ENCODE measurements at regions not wholly inside any gene's neighbourhood (a gene's known extent, or its start where the extent isn't known, plus 50 kb on each side); places are given as distances from the start of the nearest gene placed in this dataset.

DNA sequence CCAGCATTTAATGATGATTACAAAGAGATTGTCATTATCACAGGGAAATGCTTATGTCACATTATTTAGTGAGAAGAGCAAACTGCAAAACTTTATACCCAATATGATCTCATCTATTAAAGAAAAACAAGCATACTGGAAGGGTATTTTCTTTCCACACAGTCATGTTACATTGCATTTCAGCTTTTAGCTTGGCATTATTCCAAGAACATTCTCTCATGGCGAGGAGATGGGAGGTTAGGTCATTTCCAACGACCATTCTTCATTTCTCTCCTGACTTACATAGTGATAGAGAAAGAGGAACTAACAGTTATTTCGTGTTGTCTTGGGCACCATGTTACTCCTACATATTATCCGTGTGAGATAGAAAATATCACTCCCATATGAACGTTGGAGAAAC, 309.4 kb upstream of the XYLT1 start:
- no peaks in the 10 kb centered on the region for H3K36me3 ChIP-seq (ENCODE audit: control insufficient read depth in 1 of 2, insufficient read depth in 2 of 2, low read length in 2 of 2)

GRCh38 chr16:17777408-17777863, 306.7 kb upstream of the XYLT1 start:
- Histone ChIP-seq H3K27me3 (ENCODE audit: low read depth, low read length) (no peaks in the 10 kb centered on the region), H3K9me3 (ENCODE audit: control insufficient read depth in 1 of 2, low read length in 2 of 2) (peaks cover 0 to 6% of the 10 kb centered on the region in 2 donors), H3K36me3 (ENCODE audit: control insufficient read depth in 1 of 2, insufficient read depth in 2 of 2, low read length in 2 of 2) (no peaks in the 10 kb centered on the region), H3K27ac (ENCODE audit: low read length) (no peak overlapping the region), H3K4me3 (ENCODE audit: low read depth in 1 of 2, low read length in 2 of 2) (no peak overlapping the region), H3K4me1 (ENCODE audit: control insufficient read depth in 1 of 2, insufficient read depth in 2 of 2, low read length in 2 of 2) (no peaks in the 10 kb centered on the region)

More for the DNA sequence above, 309.4 kb upstream of the XYLT1 start:
- Histone ChIP-seq H3K4me1 (ENCODE audit: control insufficient read depth in 1 of 2, insufficient read depth in 2 of 2, low read length in 2 of 2) (no peaks in the 10 kb centered on the region), H3K27ac (ENCODE audit: low read length) (no peak overlapping the region), H3K27me3 (ENCODE audit: low read depth, low read length) (no peaks in the 10 kb centered on the region), H3K9me3 (ENCODE audit: control insufficient read depth in 1 of 2, low read length in 2 of 2) (peaks cover 0 to 6% of the 10 kb centered on the region in 2 donors), H3K4me3 (ENCODE audit: low read depth in 1 of 2, low read length in 2 of 2) (no peak overlapping the region)

GRCh38 chr16:17776888-17777287, 306.1 kb upstream of the XYLT1 start:
- H3K9me3 ChIP-seq (ENCODE audit: control insufficient read depth in 1 of 2, low read length in 2 of 2), result peaks cover 0 to 6% of the 10 kb centered on the region in 2 donors
- no peak overlapping the region for H3K4me3 ChIP-seq (ENCODE audit: low read depth in 1 of 2, low read length in 2 of 2)
- no peak overlapping the region for H3K27ac ChIP-seq (ENCODE audit: low read length)
- H3K4me1 ChIP-seq (ENCODE audit: control insufficient read depth in 1 of 2, insufficient read depth in 2 of 2, low read length in 2 of 2), result no peaks in the 10 kb centered on the region
- H3K36me3 ChIP-seq (ENCODE audit: control insufficient read depth in 1 of 2, insufficient read depth in 2 of 2, low read length in 2 of 2), result no peaks in the 10 kb centered on the region
- no peaks in the 10 kb centered on the region for H3K27me3 ChIP-seq (ENCODE audit: low read depth, low read length)

GRCh38 chr16:17776465-17776864, 305.7 kb upstream of the XYLT1 start:
- no peak overlapping the region for H3K27ac ChIP-seq (ENCODE audit: low read length)
- no peaks in the 10 kb centered on the region for H3K4me1 ChIP-seq (ENCODE audit: control insufficient read depth in 1 of 2, insufficient read depth in 2 of 2, low read length in 2 of 2)
- peaks cover 0 to 6% of the 10 kb centered on the region in 2 donors for H3K9me3 ChIP-seq (ENCODE audit: control insufficient read depth in 1 of 2, low read length in 2 of 2)
- H3K36me3 ChIP-seq (ENCODE audit: control insufficient read depth in 1 of 2, insufficient read depth in 2 of 2, low read length in 2 of 2), result no peaks in the 10 kb centered on the region
- no peak overlapping the region for H3K4me3 ChIP-seq (ENCODE audit: low read depth in 1 of 2, low read length in 2 of 2)
- no peaks in the 10 kb centered on the region for H3K27me3 ChIP-seq (ENCODE audit: low read depth, low read length)

- Histone ChIP-seq H3K36me3 (ENCODE audit: control insufficient read depth in 1 of 2, insufficient read depth in 2 of 2, low read length in 2 of 2) (no peaks in the 10 kb centered on the region), H3K27me3 (ENCODE audit: low read depth, low read length) (no peaks in the 10 kb centered on the region), H3K4me3 (ENCODE audit: low read depth in 1 of 2, low read length in 2 of 2) (no peak overlapping the region), H3K9me3 (ENCODE audit: control insufficient read depth in 1 of 2, low read length in 2 of 2) (peaks cover 0 to 6% of the 10 kb centered on the region in 2 donors), H3K4me1 (ENCODE audit: control insufficient read depth in 1 of 2, insufficient read depth in 2 of 2, low read length in 2 of 2) (no peaks in the 10 kb centered on the region), H3K27ac (ENCODE audit: low read length) (no peak overlapping the region)
These were observed 304.3 kb upstream of the XYLT1 start for GRCh38 chr16:17775061-17775460.

- no peaks in the 10 kb centered on the region for H3K27me3 ChIP-seq (ENCODE audit: low read depth, low read length)
- no peak overlapping the region for H3K27ac ChIP-seq (ENCODE audit: low read length)
- H3K4me1 ChIP-seq (ENCODE audit: control insufficient read depth in 1 of 2, insufficient read depth in 2 of 2, low read length in 2 of 2), result no peaks in the 10 kb centered on the region
- peaks cover 0 to 5% of the 10 kb centered on the region in 2 donors for H3K9me3 ChIP-seq (ENCODE audit: control insufficient read depth in 1 of 2, low read length in 2 of 2)
- H3K4me3 ChIP-seq (ENCODE audit: low read depth in 1 of 2, low read length in 2 of 2), result no peak overlapping the region
- no peaks in the 10 kb centered on the region for H3K36me3 ChIP-seq (ENCODE audit: control insufficient read depth in 1 of 2, insufficient read depth in 2 of 2, low read length in 2 of 2)
These were observed 302.9 kb upstream of the XYLT1 start for GRCh38 chr16:17773698-17774101.

DNA sequence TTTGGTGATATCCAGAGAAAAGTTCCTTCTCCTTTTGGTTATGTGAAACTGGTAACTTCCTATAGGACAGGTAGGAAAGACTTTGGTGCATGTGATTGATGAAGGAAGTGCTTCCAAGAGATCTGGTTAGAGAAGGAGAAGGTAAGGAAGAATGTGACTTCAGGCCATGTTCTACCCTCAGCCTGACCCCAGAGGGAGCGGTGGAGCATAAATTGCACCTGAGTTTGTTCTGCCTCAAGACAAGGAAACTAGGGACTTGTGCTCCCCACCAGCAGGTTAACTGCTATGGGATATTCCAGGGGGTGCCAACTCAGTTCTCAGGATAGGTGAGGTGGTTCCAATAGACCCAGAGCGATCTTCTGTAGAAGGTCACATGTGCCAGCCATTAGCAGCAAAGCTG, 299.3 kb upstream of the XYLT1 start:
- H3K36me3 ChIP-seq (ENCODE audit: control insufficient read depth in 1 of 2, insufficient read depth in 2 of 2, low read length in 2 of 2), result no peaks in the 10 kb centered on the region
- H3K9me3 ChIP-seq (ENCODE audit: control insufficient read depth in 1 of 2, low read length in 2 of 2), result no peaks in the 10 kb centered on the region
- no peaks in the 10 kb centered on the region for H3K4me1 ChIP-seq (ENCODE audit: control insufficient read depth in 1 of 2, insufficient read depth in 2 of 2, low read length in 2 of 2)
- H3K27ac ChIP-seq (ENCODE audit: low read length), result no peak overlapping the region
- no peak overlapping the region for H3K4me3 ChIP-seq (ENCODE audit: low read depth in 1 of 2, low read length in 2 of 2)
- H3K27me3 ChIP-seq (ENCODE audit: low read depth, low read length), result no peaks in the 10 kb centered on the region

- Histone ChIP-seq H3K9me3 (ENCODE audit: control insufficient read depth in 1 of 2, low read length in 2 of 2) (no peaks in the 10 kb centered on the region), H3K27ac (ENCODE audit: low read length) (no peak overlapping the region), H3K4me1 (ENCODE audit: control insufficient read depth in 1 of 2, insufficient read depth in 2 of 2, low read length in 2 of 2) (no peaks in the 10 kb centered on the region), H3K36me3 (ENCODE audit: control insufficient read depth in 1 of 2, insufficient read depth in 2 of 2, low read length in 2 of 2) (no peaks in the 10 kb centered on the region), H3K4me3 (ENCODE audit: low read depth in 1 of 2, low read length in 2 of 2) (no peak overlapping the region), H3K27me3 (ENCODE audit: low read depth, low read length) (no peaks in the 10 kb centered on the region)
These were observed 298.3 kb upstream of the XYLT1 start for GRCh38 chr16:17769065-17769464.

- Histone ChIP-seq H3K36me3 (ENCODE audit: control insufficient read depth in 1 of 2, insufficient read depth in 2 of 2, low read length in 2 of 2) (no peaks in the 10 kb centered on the region), H3K9me3 (ENCODE audit: control insufficient read depth in 1 of 2, low read length in 2 of 2) (no peaks in the 10 kb centered on the region), H3K4me1 (ENCODE audit: control insufficient read depth in 1 of 2, insufficient read depth in 2 of 2, low read length in 2 of 2) (no peaks in the 10 kb centered on the region), H3K27me3 (ENCODE audit: low read depth, low read length) (no peaks in the 10 kb centered on the region), H3K27ac (ENCODE audit: low read length) (no peak overlapping the region), H3K4me3 (ENCODE audit: low read depth in 1 of 2, low read length in 2 of 2) (no peak overlapping the region)
These were observed 297.5 kb upstream of the XYLT1 start for GRCh38 chr16:17768257-17768656.

DNA sequence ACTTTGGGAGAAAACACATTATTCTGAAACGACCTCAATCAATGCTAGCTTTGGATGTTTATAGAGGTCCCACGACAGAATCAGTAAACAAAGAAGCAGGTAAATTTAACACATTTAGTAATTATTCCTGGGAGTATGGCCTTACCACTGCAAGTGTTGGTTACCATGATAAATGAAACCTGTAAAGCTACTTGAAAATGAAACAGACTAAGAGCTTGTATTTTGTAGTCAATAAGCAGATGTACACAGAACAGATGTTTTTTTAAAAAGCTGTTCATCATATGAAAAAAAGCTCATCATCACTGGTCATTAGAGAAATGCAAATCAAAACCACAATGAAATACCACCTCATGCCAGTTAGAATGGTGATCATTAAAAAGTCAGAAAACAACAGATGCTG, 295.3 kb upstream of the XYLT1 start:
- Histone ChIP-seq H3K27me3 (ENCODE audit: low read depth, low read length) (no peaks in the 10 kb centered on the region), H3K4me1 (ENCODE audit: control insufficient read depth in 1 of 2, insufficient read depth in 2 of 2, low read length in 2 of 2) (no peaks in the 10 kb centered on the region), H3K36me3 (ENCODE audit: control insufficient read depth in 1 of 2, insufficient read depth in 2 of 2, low read length in 2 of 2) (no peaks in the 10 kb centered on the region), H3K27ac (ENCODE audit: low read length) (no peak overlapping the region), H3K4me3 (ENCODE audit: low read depth in 1 of 2, low read length in 2 of 2) (no peak overlapping the region), H3K9me3 (ENCODE audit: control insufficient read depth in 1 of 2, low read length in 2 of 2) (no peaks in the 10 kb centered on the region)

DNA sequence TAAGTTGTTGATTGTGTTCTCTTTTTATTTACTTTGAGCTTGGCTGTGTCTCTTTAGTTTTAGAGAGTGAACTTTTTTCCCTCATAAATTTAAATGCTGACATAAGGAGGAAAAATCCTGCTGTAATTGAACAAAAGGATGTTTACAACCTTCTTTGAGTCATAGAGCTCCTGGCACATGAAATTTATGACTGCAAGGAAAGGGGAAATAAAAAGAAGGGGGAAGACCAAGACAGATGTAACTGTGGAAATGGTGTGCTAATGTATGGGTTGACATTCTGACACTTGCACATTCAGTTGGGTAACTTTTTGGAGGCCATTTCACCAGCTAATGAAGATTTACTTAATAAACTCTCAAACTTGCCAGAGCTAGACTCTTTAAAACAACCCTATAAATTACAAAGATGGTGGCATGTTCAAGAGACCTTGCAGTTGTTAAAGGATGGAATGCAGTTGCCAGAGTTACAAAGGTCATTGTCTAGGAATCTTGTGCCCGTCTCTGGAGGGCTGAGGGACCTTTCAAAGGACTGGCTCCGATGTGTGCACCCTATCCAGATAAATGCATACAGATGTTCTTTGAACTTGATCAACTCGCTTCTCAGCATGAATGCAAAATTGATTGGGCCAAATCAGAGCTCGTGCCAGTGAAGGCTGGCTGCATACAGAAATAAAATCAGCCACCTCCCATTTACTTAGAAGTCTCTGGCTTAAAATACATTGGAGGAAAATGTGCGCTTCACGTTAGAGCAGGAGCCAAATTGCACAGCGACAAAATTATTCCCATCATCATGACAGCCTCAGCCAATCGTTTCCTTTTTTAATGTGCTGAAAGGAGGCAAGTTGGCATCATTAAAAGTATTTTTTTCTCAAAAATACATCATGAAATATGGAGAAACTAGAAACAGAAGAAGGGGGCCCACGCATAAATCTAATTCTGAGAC, 289.0 kb upstream of the XYLT1 start:
- Histone ChIP-seq H3K36me3 (ENCODE audit: control insufficient read depth in 1 of 2, insufficient read depth in 2 of 2, low read length in 2 of 2) (no peaks in the 10 kb centered on the region), H3K9me3 (ENCODE audit: control insufficient read depth in 1 of 2, low read length in 2 of 2) (peaks cover 0 to 3% of the 10 kb centered on the region in 2 donors), H3K27me3 (ENCODE audit: low read depth, low read length) (no peaks in the 10 kb centered on the region), H3K4me3 (ENCODE audit: low read depth in 1 of 2, low read length in 2 of 2) (no peak overlapping the region), H3K27ac (ENCODE audit: low read length) (no peak overlapping the region), H3K4me1 (ENCODE audit: control insufficient read depth in 1 of 2, insufficient read depth in 2 of 2, low read length in 2 of 2) (no peaks in the 10 kb centered on the region)
